HG03108 (cell line): ENCODE measurements at regions not wholly inside any gene's neighbourhood (a gene's known extent, or its start where the extent isn't known, plus 50 kb on each side); places are given as distances from the start of the nearest gene placed in this dataset.
"Not testable (repeated sequence)": the region's sequence is repeated elsewhere in the genome, so short reads cannot be mapped to it uniquely, and the experiment has no call there.

Source experiments
- ATAC-seq: cut with Tn5 transposase; IDR thresholded peaks from one replicate; pipeline ENCODE4 v1.9.1; 2021; ENCODE audit warnings: moderate library complexity; ENCODE audit not compliant: unreplicated experiment

DNA sequence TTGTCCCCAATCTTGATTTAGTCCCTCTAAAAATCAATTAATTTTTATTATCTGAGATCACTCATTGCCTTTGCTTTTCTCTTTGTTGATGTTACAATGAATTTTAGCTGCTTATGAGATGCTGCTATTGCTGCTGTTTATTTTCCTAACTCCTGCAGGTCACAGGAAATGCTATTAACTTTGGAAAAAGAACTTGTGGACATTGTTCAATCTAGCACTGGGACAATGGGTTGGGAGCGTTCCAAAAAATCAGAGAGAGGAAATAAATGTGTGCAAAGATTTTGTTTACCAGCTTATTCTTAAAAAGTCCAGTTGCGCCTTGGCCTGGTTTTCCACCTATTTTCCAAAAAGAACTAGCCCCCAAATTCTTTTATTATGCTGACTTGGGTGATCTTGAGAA is 268.3 kb downstream of the PTH2R start:
- ATAC-seq = no peak

- not testable (repeated sequence) for ATAC-seq
Observed at GRCh38 chr2:208685929-208686328, 279.3 kb downstream of the PTH2R start.

DNA sequence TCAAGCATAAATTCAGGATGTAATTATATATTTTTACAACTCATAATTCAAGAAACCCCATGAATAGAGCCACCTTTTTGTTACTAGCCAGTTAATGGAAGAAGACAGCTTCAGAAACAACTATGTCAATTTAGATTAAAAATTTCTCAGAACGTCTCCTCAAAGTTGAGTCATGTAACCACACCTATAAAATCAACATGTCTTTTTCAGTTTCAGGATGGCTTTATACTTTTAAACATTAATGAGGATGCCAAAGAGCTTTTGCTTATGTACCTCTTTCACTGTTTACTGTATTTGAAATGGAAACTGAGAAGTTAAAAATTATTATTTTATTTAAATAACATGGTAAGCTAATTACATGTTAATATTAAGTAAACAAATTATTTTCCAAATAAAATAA is 280.1 kb downstream of the PTH2R start:
- no peak for ATAC-seq

GRCh38 chr2:208687720-208688119 is 281.1 kb downstream of the PTH2R start:
- ATAC-seq = not testable (repeated sequence)

DNA sequence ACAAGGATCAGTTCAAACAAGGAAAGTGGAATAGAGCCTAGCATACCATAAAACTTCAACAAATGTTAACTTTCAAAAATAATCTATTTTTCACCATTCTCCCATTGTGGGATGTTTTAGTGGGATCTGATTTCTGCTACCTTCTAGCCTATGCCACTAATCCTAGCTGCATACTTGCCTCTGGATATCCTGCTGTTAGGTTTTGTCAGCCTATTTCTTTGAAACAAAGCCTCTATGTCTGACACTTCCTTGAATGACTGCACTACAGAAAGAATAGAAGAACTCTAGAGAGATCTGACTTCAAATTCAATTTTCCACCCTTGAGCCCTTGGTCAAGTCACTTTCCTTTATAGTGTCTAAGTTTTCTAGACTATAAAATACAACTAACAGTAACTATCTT is 291.5 kb downstream of the PTH2R start:
- no peak for ATAC-seq

DNA sequence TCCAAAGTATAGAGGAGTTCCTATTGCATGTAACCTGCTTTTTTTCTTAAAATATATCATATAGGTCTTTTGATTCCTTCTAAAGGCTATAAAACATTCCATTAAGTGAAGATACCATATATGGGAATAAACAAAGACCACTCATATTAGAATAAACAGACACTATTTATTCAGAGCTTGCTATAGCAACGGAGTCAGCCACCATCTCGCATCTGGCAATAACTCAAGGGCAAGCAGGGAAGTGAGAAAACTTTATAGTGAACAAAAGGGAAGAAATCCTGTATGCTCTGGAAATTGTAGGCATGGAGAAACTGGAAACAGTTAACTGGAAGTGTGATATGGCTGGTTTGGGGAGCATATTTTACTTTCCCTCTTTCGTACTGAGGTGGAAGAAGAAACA is 301.9 kb downstream of the PTH2R start:
- no peak for ATAC-seq

- no peak for ATAC-seq
Observed at GRCh38 chr2:208711598-208711997, 305.0 kb downstream of the PTH2R start.

DNA sequence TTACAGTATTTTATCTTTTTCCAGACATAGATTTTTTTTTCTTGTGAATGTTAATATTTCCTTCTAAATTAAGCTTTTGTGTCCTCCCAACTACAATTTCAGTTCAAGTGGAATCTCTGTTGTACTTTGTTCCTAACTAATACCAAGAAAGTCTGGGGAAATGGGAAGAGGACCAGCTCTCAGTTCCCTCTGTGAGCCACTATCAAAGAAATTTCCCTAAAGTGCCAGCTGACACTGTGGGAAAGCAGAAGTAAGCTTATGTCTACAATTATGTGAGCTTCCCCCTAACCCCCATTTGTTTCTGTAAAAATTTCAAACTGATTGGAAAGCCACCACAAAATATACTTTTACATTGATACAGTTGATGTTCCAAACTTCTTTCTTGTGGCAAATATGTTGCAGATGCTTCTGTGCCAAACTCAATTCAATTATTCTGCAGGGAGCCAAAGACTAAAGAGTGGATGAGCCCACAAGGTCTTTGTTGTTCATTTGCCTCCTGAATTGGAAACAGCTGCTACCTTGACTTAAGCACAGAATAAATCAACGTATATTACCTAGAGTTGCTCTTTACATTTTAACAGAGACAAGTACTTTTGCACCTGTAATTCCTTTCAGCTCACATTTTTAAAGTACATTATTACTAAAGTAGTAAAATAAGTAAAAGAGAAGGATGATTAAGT is 306.6 kb downstream of the PTH2R start:
- no peak for ATAC-seq

DNA sequence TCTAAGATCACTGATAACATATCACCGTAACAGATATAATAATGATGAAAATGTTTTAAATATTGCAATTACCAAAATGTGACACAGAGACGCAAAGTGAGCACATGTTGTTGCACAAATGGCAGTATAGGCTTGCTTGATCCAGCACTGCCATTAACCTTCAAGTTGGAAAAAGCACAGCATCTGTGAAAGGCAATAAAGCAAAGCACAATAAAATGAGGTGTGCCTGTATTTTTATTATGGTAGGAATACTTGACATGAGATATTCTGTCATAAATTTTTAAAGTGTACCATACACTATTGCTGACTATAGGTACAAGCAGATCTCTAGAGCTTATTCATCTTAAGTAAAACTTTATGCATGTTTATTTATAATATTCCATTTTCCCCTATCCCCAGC is 312.2 kb downstream of the PTH2R start:
- ATAC-seq = no peak

- no peak for ATAC-seq
Observed at GRCh38 chr2:208722731-208723130, 316.1 kb downstream of the PTH2R start.

- no peak for ATAC-seq
Observed at GRCh38 chr2:208725280-208725679, 318.7 kb downstream of the PTH2R start.

DNA sequence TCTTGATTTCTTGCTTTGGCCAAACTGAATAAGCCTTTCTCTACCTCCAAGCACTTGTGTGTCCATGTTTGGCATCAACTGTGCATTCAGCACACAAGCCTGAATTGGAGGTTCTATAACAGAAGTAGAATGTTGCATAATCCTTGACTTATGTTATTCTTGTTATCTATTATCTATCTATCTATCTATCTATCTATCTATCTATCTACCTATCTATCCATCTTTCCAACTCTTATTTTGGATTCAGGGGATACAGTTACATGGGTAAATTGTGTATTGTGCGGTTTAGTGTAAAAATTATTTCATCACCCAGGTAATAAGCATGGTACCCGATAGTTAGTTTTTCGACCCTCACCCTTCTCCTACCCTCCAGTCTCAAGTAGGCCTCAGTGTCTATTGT is 319.6 kb downstream of the PTH2R start:
- no peak for ATAC-seq

DNA sequence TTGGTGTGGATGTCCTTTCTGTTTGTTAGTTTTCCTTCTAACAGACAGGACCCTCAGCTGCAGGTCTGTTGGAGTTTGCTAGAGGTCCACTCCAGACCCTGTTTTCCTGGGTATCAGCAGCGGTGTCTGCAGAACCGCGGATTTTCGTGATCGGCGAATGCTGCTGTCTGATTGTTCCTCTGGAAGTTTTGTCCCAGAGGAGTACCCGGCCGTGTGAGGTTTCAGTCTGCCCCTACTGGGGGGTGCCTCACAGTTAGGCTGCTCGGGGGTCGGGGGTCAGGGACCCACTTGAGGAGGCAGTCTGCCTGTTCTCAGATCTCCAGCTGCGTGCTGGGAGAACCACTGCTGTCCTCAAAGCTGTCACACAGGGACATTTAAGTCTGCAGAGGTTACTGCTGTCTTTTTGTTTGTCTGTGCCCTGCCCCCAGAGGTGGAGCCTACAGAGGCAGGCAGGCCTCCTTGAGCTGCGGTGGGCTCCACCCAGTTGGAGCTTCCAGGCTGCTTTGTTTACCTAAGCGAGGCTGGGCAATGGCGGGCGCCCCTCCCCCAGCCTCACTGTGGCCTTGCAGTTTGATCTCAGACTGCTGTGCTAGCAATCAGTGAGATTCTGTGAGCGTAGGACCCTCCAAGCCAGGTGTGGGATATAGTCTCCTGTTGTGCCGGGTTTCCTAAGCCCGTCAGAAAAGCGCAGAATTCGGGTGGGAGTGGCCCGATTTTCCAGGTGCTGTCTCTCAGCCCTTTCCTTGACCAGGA is 345.2 kb downstream of the PTH2R start:
- not testable (repeated sequence) for ATAC-seq

GRCh38 chr2:208757364-208757763 is 350.8 kb downstream of the PTH2R start:
- ATAC-seq = no peak

DNA sequence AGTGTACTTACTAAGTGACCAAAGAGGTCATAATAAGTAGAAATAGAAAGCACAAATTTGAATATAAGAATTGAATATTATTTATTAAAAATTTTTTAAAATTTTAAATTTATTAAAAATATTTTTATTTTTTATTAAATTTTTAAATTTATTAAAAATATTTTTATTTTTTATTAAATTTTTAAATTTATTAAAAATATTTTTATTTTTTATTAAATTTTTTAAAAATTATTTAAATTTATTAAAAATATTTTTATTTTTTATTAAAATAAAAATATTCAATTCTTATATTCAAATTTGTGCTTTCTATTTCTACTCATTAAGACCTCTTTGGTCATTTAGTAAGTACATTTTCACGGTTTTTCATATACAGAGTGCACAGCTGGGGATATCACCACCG is 366.5 kb downstream of the PTH2R start:
- not testable (repeated sequence) for ATAC-seq

GRCh38 chr2:208781166-208781565 is 374.6 kb downstream of the PTH2R start:
- no peak for ATAC-seq

- no peak for ATAC-seq
Observed at GRCh38 chr2:208782097-208782496, 375.5 kb downstream of the PTH2R start.

DNA sequence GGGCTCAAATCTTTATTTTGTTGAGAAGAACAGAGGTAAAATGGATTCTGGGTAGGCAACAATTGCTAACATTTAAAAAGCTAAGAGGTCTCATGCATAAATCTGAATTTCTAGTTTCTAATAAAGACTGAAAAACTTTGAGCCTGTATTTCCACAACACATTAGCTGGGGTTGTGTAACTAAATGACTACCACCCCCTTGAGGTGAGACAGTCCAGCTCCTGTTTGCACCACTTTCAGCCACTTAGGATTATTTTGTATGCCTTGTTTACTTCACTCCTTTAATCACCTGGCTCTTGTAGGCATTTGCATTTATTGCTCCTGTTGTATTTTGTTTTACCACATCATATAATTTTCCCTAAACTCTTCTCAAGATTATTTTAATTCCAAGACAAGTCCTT is 376.6 kb downstream of the PTH2R start:
- no peak for ATAC-seq

GRCh38 chr2:208784774-208785173 is 378.2 kb downstream of the PTH2R start:
- ATAC-seq = not testable (repeated sequence)

- no peak for ATAC-seq
Observed at GRCh38 chr2:208791257-208791656, 384.7 kb downstream of the PTH2R start.

GRCh38 chr2:208792766-208793165 is 386.2 kb downstream of the PTH2R start:
- no peak for ATAC-seq

DNA sequence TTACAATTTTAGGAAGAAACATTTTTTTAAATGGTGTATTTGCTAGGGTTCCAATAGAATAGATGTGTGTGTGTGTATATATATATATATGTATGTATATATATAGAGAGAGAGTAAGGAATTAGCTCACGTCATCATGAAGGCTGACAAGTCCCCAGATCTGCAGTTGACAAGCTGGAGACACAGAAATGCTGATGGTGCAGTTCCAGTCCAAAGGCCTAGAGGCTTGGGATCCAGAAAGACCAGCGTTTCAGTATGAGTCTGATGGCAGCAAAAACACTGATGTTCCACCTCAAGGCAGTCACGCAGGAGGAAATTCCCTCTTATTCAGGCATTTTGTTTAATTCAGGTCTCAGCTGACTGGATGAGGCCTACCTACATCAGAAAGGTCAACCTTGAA is 386.8 kb downstream of the PTH2R start:
- ATAC-seq = no peak
